Stomach (tissue), 8 donors: ENCODE measurements at regions not wholly inside any gene's neighbourhood (a gene's known extent, or its start where the extent isn't known, plus 50 kb on each side); places are given as distances from the start of the nearest gene placed in this dataset.

Experiments used
- DNase-seq, 2 donors: peaks; one replicate each; pipeline versions ENCODE4 v3.0.0 to v3.0.0-alpha.2; 2013 to 2019
- H3K27ac ChIP-seq, 5 donors: fragments of 200-600 bp in 4 of 5; sonication (generic) in 4 of 5; one replicate each; pipeline ENCODE4 v1.5.1; 2013 to 2019; ENCODE audit warnings: mild to moderate bottlenecking in 1 of 5, moderate library complexity in 1 of 5
- H3K27me3 ChIP-seq, 3 donors: fragments of 200-600 bp; sonication (generic); one replicate each; pipeline ENCODE4 v1.5.1; 2017 to 2019; ENCODE audit warnings: mixed run types in 1 of 3
- H3K36me3 ChIP-seq, 4 donors: fragments of 200-600 bp; sonication (generic); 1 replicate in 3 of 4; 2 replicates in 1 of 4; pipeline ENCODE4 v1.5.1; 2016 to 2019
- H3K4me1 ChIP-seq, 4 donors: fragments of 200-600 bp; sonication (generic); one replicate each; pipeline ENCODE4 v1.5.1; 2016 to 2019
- H3K4me3 ChIP-seq, 4 donors: fragments of 200-600 bp; sonication (generic) in 3 of 4; one replicate each; pipeline ENCODE4 v1.5.1; 2016 to 2019; ENCODE audit warnings: mild to moderate bottlenecking in 1 of 4
- H3K9me3 ChIP-seq, 4 donors: fragments of 200-600 bp; sonication (generic); one replicate each; pipeline ENCODE4 v1.5.1; 2016 to 2019
- CTCF ChIP-seq, 7 experiments: fragments of 450-650 bp in 4 of 7; fragments of 200-600 bp in 3 of 7; sonication (generic) in 3 of 7; IDR thresholded peaks; one replicate each; pipeline ENCODE4 v1.5.1; 2016 to 2019; ENCODE audit warnings: antibody characterized with exemption in 7 of 7, control low read depth in 2 of 7, mild to moderate bottlenecking in 1 of 7
- EP300 ChIP-seq: sonication (generic); formaldehyde crosslinking; IDR thresholded peaks from one replicate; pipeline ENCODE4 v1.6.1; 2017; ENCODE audit warnings: antibody characterized with exemption
- POLR2A ChIP-seq, 4 donors: fragments of 450-650 bp; IDR thresholded peaks; one replicate each; pipeline ENCODE4 v1.6.1; 2016; ENCODE audit warnings: antibody characterized with exemption in 4 of 4, control low read depth in 2 of 4, mild to moderate bottlenecking in 1 of 4, moderate library complexity in 1 of 4
- POLR2AphosphoS5 ChIP-seq, 3 donors: sonication (generic); formaldehyde crosslinking; IDR thresholded peaks; one replicate each; pipeline ENCODE4 v1.6.1; 2016; ENCODE audit warnings: antibody characterized with exemption in 3 of 3
- WGBS, 5 donors: extraction: QIAGEN DNeasy Blood & Tissue Kit in 3 of 5; methylation state at CpG; one replicate each; pipeline versions ENCODE4 v1.1.5 to v1.1.7; 2013 to 2018; 5-methylcytosine and 5-hydroxymethylcytosine counted together
- intact Hi-C: fragments of 100-400 bp; cut with DNase I; formaldehyde crosslinking; loops from one replicate; pipeline ENCODE4 v1.15.1; 2023; ENCODE audit warnings: low total_unique reads
- donor health status: healthy with polysubstance abuse.
- donor health status: Bipolar disorder and iron deficiency.
- donor health status: healthy.

DNA sequence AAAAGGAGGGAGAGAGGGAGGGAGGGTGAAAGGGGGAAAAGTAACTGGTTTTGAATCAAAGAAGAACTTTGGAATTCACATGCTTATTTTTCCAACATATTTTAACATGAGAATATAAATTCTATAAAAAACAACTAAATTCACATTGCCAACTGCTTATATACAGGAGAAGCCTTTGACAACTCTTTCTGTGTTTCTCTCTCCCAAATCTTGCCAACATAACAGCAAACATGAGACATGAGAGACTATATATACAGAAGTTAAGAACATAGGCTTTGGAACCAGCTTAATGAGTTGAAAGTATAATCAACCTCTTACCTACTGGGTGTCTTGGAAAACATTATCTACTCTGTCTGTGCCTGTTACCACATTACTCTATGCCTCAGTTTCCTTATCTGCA lies 493.3 kb downstream of the RFC3 start:
- Histone ChIP-seq H3K27me3 (no peaks in the 10 kb centered on the region), H3K9me3 (no peaks in the 10 kb centered on the region), H3K36me3 (no peaks in the 10 kb centered on the region), H3K4me3 (no peak overlapping the region), H3K27ac (no peak overlapping the region), H3K4me1 (no peaks in the 10 kb centered on the region)
- TF ChIP-seq POLR2A (IDR thresholded peaks at IDR 0.05) (no peak), EP300 (no peak), CTCF (IDR thresholded peaks at IDR 0.05) (no peak), POLR2AphosphoS5 (IDR thresholded peaks at IDR 0.05) (no peak)
- intact Hi-C loops = no loop called here
- no peak for DNase-seq

- Histone ChIP-seq H3K27me3 (no peaks in the 10 kb centered on the region), H3K27ac (no peak overlapping the region), H3K4me1 (no peaks in the 10 kb centered on the region), H3K36me3 (no peaks in the 10 kb centered on the region), H3K9me3 (no peaks in the 10 kb centered on the region), H3K4me3 (no peak overlapping the region)
- WGBS, 5 donors = 86 to 98% (median 94%) methylated on average over 1 of the region's 1 CpG
- no peak for DNase-seq
- no peak for TF ChIP-seq EP300
- no peak for TF ChIP-seq POLR2AphosphoS5 (IDR thresholded peaks at IDR 0.05)
- TF ChIP-seq POLR2A (IDR thresholded peaks at IDR 0.05) = no peak
- no peak for TF ChIP-seq CTCF (IDR thresholded peaks at IDR 0.05)
- intact Hi-C loops = no loop called here
Measured at GRCh38 chr13:34312578-34312977, 494.6 kb downstream of the RFC3 start.

DNA sequence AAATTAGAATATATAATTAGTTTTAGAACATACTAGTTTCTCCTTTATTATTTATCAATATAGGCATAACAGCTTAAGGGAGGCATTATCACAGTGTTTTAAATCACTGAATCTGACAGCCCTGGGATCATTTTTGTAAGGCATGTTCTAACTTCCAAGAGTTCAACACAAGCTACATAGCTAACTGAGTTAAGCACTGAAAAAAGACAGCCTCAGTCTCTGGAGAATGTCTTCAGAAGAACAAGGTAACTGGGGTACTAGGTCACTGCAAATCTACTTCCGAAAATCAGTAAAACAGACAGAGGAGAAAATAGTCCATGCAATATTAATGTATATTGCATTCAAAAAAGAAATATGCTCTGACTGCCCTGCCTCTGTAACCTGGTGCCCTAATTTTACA lies 502.1 kb downstream of the RFC3 start:
- DNase-seq = no peak
- intact Hi-C loops = no loop called here
- Histone ChIP-seq H3K9me3 (no peaks in the 10 kb centered on the region), H3K4me1 (peaks cover 0 to 21% (median 2%) of the 10 kb centered on the region in 4 donors), H3K27me3 (no peaks in the 10 kb centered on the region), H3K36me3 (no peaks in the 10 kb centered on the region), H3K4me3 (no peak overlapping the region), H3K27ac (no peak overlapping the region)
- TF ChIP-seq EP300 = no peak
- no peak for TF ChIP-seq POLR2AphosphoS5 (IDR thresholded peaks at IDR 0.05)
- TF ChIP-seq POLR2A (IDR thresholded peaks at IDR 0.05) = no peak
- TF ChIP-seq CTCF (IDR thresholded peaks at IDR 0.05) = no peak
- 57 to 93% (median 91%) methylated on average over 1 of the region's 1 CpG for WGBS, 5 donors

GRCh38 chr13:34322014-34322742 lies 504.2 kb downstream of the RFC3 start:
- H3K36me3 ChIP-seq = no peaks in the 10 kb centered on the region
- intact Hi-C loops = no loop called here
- H3K4me1 ChIP-seq = peaks cover 0 to 21% (median 2%) of the 10 kb centered on the region in 4 donors
- TF ChIP-seq CTCF (IDR thresholded peaks at IDR 0.05) (no peak), POLR2AphosphoS5 (IDR thresholded peaks at IDR 0.05) (no peak), EP300 (no peak), POLR2A (IDR thresholded peaks at IDR 0.05) (no peak)
- H3K9me3 ChIP-seq = no peaks in the 10 kb centered on the region
- DNase-seq = no peak
- no peaks in the 10 kb centered on the region for H3K27me3 ChIP-seq
- WGBS, 5 donors = 70 to 79% (median 73%) methylated on average over 9 of the region's 9 CpGs
- H3K27ac ChIP-seq = no peak overlapping the region
- no peak overlapping the region for H3K4me3 ChIP-seq
